Transverse colon (tissue), 4 donors: ENCODE measurements at regions not wholly inside any gene's neighbourhood (a gene's known extent, or its start where the extent isn't known, plus 50 kb on each side); places are given as distances from the start of the nearest gene placed in this dataset.

Source experiments
- DNase-seq: peaks from one replicate; pipeline ENCODE4 v3.0.0-alpha.2; 2019
- H3K27ac ChIP-seq, 4 donors: fragments of 200-600 bp; sonication (generic); 2 replicates each; pipeline ENCODE4 v1.5.1; 2016 to 2018; ENCODE audit warnings: inconsistent platforms in 4 of 4
- H3K27me3 ChIP-seq: fragments of 200-600 bp; sonication (generic); 2 replicates; pipeline ENCODE4 v1.5.1; 2017; ENCODE audit warnings: inconsistent platforms
- H3K36me3 ChIP-seq, 4 donors: fragments of 200-600 bp; sonication (generic); 2 replicates each; pipeline ENCODE4 v1.5.1; 2017 to 2019; ENCODE audit warnings: inconsistent platforms in 4 of 4
- H3K4me1 ChIP-seq, 4 donors: fragments of 200-600 bp; sonication (generic); 2 replicates each; pipeline ENCODE4 v1.5.1; 2017 to 2020; ENCODE audit warnings: inconsistent platforms in 4 of 4
- H3K4me3 ChIP-seq, 4 donors: fragments of 200-600 bp; sonication (generic); 1 replicate in 1 of 4; 2 replicates in 3 of 4; pipeline versions ENCODE4 v1.5.1 to v1.6.1; 2017 to 2019; ENCODE audit warnings: inconsistent platforms in 4 of 4
- H3K9me3 ChIP-seq, 2 donors: fragments of 200-600 bp; sonication (generic); 2 replicates each; pipeline ENCODE4 v1.5.1; 2017 to 2019; ENCODE audit warnings: inconsistent platforms in 2 of 2
- CTCF ChIP-seq, 5 experiments: fragments of 200-600 bp in 3 of 5; fragments of 450-650 bp in 2 of 5; sonication (generic) in 3 of 5; IDR thresholded peaks; 1 replicate in 2 of 5; 2 replicates in 3 of 5; pipeline ENCODE4 v1.5.1; 2016 to 2017; ENCODE audit warnings: antibody characterized with exemption in 5 of 5, inconsistent platforms in 3 of 5, mild to moderate bottlenecking in 2 of 5, moderate library complexity in 1 of 5
- EP300 ChIP-seq: sonication (generic); formaldehyde crosslinking; IDR thresholded peaks from one replicate; pipeline ENCODE4 v1.6.1; 2017; ENCODE audit warnings: antibody characterized with exemption, low read depth
- POLR2A ChIP-seq: fragments of 450-650 bp; IDR thresholded peaks from one replicate; pipeline ENCODE4 v1.6.1; 2016; ENCODE audit warnings: antibody characterized with exemption, mild to moderate bottlenecking, moderate library complexity
- POLR2AphosphoS5 ChIP-seq, 3 donors: sonication (generic); formaldehyde crosslinking; IDR thresholded peaks; one replicate each; pipeline ENCODE4 v1.6.1; 2016; ENCODE audit warnings: antibody characterized with exemption in 3 of 3
- WGBS, 2 donors: methylation state at CpG; one replicate each; pipeline ENCODE4 v1.1.5; 2018; ENCODE audit warnings: low coverage in 1 of 2; 5-methylcytosine and 5-hydroxymethylcytosine counted together
- in situ Hi-C, 4 donors: fragments of 200-750 bp; cut with MboI; loops; one replicate each; pipeline versions ENCODE4 v1.15.0 to v1.15.1; 2017; ENCODE audit warnings: low sequenced_read_pairs in 3 of 4, low pct_ligation_motif_present in 1 of 4, low pct_unique_long_range_greater_than_20kb in 1 of 4
- intact Hi-C: fragments of 100-400 bp; cut with DNase I; formaldehyde crosslinking; loops from one replicate; pipeline ENCODE4 v1.15.1; 2023; ENCODE audit warnings: low total_unique reads

- no peak for DNase-seq
- WGBS, 2 donors: 33 to 44% methylated on average over 2 of the region's 2 CpGs
- no peaks in the 10 kb centered on the region for H3K36me3 ChIP-seq
- in situ Hi-C loops: no loop called here
- TF ChIP-seq POLR2AphosphoS5 (IDR thresholded peaks at IDR 0.05): no peak
- no peak for TF ChIP-seq EP300
- no peak for TF ChIP-seq CTCF (IDR thresholded peaks at IDR 0.05)
- TF ChIP-seq POLR2A: no peak
- no peak overlapping the region for H3K4me3 ChIP-seq
- no peaks in the 10 kb centered on the region for H3K27me3 ChIP-seq
- H3K9me3 ChIP-seq: no peaks in the 10 kb centered on the region
- no peaks in the 10 kb centered on the region for H3K4me1 ChIP-seq
- H3K27ac ChIP-seq: no peak overlapping the region
- intact Hi-C loops: no loop called here
Measured at GRCh38 chr1:79431340-79431739, 424.8 kb upstream of the ADGRL4 start.

GRCh38 chr1:79430437-79430836 lies 423.9 kb upstream of the ADGRL4 start:
- no peak overlapping the region for H3K27ac ChIP-seq
- no peaks in the 10 kb centered on the region for H3K36me3 ChIP-seq
- no peaks in the 10 kb centered on the region for H3K4me1 ChIP-seq
- intact Hi-C loops (no loop called here), in situ Hi-C loops (no loop called here)
- no peak overlapping the region for H3K4me3 ChIP-seq
- no peaks in the 10 kb centered on the region for H3K27me3 ChIP-seq
- TF ChIP-seq POLR2AphosphoS5 (IDR thresholded peaks at IDR 0.05) (no peak), POLR2A (no peak), EP300 (no peak), CTCF (IDR thresholded peaks at IDR 0.05) (no peak)
- WGBS, 2 donors: 93 to 95% methylated on average over 4 to 11 of the region's 11 CpGs
- DNase-seq: no peak
- no peaks in the 10 kb centered on the region for H3K9me3 ChIP-seq

- H3K9me3 ChIP-seq: no peaks in the 10 kb centered on the region
- no peak for DNase-seq
- intact Hi-C loops: no loop called here
- no peak for TF ChIP-seq CTCF (IDR thresholded peaks at IDR 0.05)
- TF ChIP-seq EP300: no peak
- no peak for TF ChIP-seq POLR2A
- TF ChIP-seq POLR2AphosphoS5 (IDR thresholded peaks at IDR 0.05): no peak
- in situ Hi-C loops: no loop called here
- WGBS, 2 donors: 67 to 79% methylated on average over 2 of the region's 2 CpGs
- H3K27me3 ChIP-seq: no peaks in the 10 kb centered on the region
- H3K27ac ChIP-seq: no peak overlapping the region
- H3K4me1 ChIP-seq: no peaks in the 10 kb centered on the region
- no peaks in the 10 kb centered on the region for H3K36me3 ChIP-seq
- H3K4me3 ChIP-seq: no peak overlapping the region
Measured at GRCh38 chr1:79422726-79423125, 416.2 kb upstream of the ADGRL4 start.

GRCh38 chr1:79398501-79398900 lies 392.0 kb upstream of the ADGRL4 start:
- no peak overlapping the region for H3K4me3 ChIP-seq
- no peak overlapping the region for H3K27ac ChIP-seq
- no peak for TF ChIP-seq POLR2A
- TF ChIP-seq POLR2AphosphoS5 (IDR thresholded peaks at IDR 0.05): no peak
- no peak for TF ChIP-seq EP300
- no peak for TF ChIP-seq CTCF (IDR thresholded peaks at IDR 0.05)
- DNase-seq: no peak
- no peaks in the 10 kb centered on the region for H3K36me3 ChIP-seq
- intact Hi-C loops: no loop called here
- H3K9me3 ChIP-seq: no peaks in the 10 kb centered on the region
- H3K27me3 ChIP-seq: no peaks in the 10 kb centered on the region
- H3K4me1 ChIP-seq: no peaks in the 10 kb centered on the region
- in situ Hi-C loops: no loop called here
- WGBS, 2 donors: 65 to 83% methylated on average over 1 to 2 of the region's 2 CpGs
